Activated T-cell treated with anti-CD3 and anti-CD28 coated beads for 4 hours (primary cell): ENCODE measurements at regions not wholly inside any gene's neighbourhood (a gene's known extent, or its start where the extent isn't known, plus 50 kb on each side); places are given as distances from the start of the nearest gene placed in this dataset.
"Not testable (repeated sequence)": the region's sequence is repeated elsewhere in the genome, so short reads cannot be mapped to it uniquely, and the experiment has no call there.

Experiments
- DNase-seq: peaks from one replicate; pipeline ENCODE4 v3.0.0-alpha.2; 2020

DNA sequence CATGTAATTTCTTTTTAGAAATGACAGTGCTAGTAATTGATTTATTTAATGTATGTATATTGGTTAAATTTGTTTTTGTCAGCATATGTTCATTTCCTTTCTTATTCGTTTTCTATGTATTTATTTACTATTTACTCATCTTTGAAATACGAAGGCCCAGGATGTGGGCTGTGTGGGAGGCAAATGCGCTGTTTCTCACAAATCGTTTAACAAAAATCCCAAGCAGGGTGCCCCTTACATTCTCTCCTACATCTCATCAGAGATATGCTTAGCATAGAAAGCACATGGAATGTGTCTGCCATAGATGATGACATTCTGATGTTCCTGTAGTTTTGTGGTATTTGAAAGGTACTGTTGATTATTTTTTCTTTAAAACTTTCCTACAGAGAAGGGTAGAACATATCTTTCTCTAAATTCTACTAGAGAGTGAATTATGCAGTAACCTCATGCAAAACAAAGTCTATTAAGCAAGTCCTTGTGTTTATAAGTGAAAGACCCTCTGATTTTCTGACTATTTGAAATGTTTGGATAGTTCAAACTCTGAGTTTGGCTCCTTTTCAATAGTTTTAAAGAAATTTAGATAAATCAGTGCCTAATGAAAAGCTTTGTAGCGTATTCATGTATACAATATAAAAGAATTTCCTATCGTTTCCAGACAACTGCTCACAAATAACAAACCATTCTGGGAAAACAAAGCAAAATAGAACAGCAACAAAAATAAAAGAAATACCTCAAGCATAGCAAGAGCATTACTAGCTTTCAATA is 111.1 kb upstream of the VGLL3 start:
- no peak for DNase-seq

GRCh38 chr3:87097733-87098132 is 106.8 kb upstream of the VGLL3 start:
- not testable (repeated sequence) for DNase-seq

DNA sequence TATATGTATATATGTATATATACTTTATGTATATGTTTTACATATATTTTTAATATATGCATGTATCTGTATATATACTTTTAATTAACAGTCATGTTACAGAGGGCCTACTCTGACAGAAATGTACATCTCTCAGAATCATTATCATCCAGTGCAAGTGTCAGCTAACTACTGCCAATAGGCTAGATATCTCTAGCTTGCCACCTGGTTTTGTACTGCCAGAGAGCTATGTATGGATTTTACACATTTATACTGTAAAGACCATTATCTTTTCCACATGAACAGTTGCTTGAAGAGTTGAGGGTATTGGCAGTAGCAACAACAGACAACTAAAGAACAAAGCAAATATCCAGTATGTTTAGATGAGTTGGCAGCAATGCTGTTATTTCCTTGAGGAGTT is 99.7 kb upstream of the VGLL3 start:
- no peak for DNase-seq

- DNase-seq = no peak
Measured at GRCh38 chr3:87088993-87089841, 98.3 kb upstream of the VGLL3 start.

- no peak for DNase-seq
Measured at GRCh38 chr3:87088430-87088992, 97.6 kb upstream of the VGLL3 start.

- no peak for DNase-seq
Measured at GRCh38 chr3:87084868-87085267, 93.9 kb upstream of the VGLL3 start.

DNA sequence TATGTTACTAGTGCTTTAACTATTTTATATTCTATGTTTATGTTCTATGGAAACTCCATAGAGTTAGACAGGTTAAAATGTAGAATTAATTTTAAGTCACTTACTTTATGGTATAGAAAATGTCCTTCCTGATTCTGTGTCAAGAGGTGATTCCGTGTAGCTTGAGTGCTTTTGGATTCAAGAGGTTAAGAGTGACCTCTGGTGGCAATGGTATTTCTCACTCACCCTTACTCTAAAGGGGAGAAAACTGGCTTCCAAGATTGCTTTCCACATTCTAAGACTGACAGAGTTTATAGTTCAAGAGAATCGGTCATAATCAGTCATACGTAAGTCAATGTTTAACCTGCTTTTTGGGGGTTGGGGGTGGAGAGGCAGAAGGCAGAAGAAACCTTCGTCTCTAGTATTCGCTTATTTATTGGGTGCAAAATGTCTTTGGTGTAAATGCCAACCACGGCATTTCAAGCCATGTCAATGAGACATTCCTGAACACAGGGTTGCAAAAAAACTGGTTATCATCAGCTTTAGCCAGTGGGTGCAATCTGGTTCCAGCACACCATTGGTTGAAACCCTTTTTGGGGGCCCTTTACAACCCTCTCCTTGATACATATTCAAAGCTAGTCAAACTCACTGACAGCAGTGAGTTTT is 92.0 kb upstream of the VGLL3 start:
- DNase-seq = no peak

- DNase-seq = no peak
Measured at GRCh38 chr3:87077355-87077754, 86.4 kb upstream of the VGLL3 start.

DNA sequence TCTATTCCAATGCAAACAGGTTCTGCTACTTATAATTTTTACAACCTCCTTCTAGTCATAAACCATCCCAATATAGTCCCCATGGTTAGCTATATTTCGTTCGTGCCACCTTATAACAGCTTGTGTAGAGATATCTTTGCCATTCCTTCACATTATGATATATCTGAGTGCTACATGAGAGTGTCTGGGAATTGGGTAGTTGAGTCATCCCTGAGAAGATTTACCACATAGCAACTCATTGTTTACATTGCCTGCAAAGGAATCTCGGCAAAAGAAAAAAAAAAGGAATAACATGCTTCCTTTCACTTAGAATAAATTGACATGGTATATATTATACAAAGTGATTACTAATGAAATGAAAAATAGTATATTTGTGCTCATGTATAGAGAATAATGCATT is 86.0 kb upstream of the VGLL3 start:
- no peak for DNase-seq

DNA sequence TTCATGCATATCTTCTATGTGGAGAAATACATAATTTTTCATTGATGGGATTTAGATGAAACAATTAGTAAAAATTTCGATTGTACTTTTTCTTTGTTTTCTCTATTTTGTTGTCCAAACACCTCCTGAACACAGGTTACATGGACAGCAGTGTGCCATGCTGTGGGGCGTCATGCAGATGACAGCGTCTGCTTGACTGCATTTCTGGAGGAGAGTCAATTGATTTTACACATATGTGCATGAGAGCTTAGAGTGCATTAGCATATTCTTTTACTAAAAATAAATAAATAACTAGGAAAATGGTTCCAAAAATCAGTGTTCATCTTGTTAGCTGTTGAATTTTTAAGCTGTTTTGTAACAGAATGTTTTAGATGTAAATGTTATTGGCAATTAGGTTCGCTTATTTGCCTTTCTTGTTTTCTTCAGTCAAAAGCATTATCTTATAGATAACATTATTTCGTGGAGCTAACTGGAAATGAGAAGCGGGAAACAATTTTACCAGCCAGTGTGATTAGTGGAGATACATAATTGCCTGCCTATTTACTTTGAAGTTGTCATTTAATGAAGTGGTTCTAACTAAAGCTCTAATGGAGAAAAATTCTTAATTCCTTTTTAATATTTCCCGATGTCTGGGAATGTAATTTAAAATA is 82.7 kb upstream of the VGLL3 start:
- no peak for DNase-seq

- no peak for DNase-seq
Measured at GRCh38 chr3:87072446-87072845, 81.5 kb upstream of the VGLL3 start.

- DNase-seq = no peak
Measured at GRCh38 chr3:87069971-87070370, 79.0 kb upstream of the VGLL3 start.

- no peak for DNase-seq
Measured at GRCh38 chr3:87069021-87069420, 78.1 kb upstream of the VGLL3 start.

- no peak for DNase-seq
Measured at GRCh38 chr3:87062685-87063084, 71.7 kb upstream of the VGLL3 start.

DNA sequence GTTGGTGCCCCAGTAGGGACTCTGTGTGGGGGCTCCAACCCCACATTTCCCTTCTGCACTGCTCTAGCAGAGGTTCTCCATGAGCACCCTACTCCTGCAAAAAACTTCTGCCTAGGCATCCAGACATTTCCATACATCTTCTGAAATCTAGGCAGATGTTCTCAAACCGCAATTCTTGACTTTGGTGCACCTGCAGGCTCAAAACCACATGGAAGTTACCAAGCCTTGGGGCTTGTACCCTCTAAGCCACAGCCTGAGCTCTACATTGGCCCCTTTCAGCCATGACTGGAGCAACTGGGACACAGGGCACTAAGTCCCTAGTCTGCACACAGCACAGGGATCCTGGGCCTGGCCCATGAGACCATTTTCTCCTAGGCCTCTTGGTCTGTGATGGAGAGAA is 66.5 kb upstream of the VGLL3 start:
- DNase-seq = no peak

DNA sequence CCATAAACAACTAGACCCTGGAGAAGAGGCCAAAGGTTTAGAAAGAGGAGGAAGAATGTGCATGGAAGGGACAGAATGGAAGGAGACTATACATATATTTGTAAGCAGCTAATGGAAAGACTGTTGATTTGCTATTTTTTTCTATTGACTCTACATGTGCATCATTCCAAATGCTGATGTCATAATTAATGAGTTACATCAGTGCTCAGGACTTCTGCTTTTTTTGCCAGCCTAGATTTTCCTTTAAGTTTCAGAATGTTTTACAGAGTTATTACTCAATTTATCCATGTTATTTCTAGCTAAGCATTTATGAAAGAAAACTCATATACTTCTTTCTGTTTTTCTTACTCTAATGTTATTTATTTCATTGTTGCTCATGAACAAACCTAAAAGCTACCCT is 62.6 kb upstream of the VGLL3 start:
- DNase-seq = no peak

DNA sequence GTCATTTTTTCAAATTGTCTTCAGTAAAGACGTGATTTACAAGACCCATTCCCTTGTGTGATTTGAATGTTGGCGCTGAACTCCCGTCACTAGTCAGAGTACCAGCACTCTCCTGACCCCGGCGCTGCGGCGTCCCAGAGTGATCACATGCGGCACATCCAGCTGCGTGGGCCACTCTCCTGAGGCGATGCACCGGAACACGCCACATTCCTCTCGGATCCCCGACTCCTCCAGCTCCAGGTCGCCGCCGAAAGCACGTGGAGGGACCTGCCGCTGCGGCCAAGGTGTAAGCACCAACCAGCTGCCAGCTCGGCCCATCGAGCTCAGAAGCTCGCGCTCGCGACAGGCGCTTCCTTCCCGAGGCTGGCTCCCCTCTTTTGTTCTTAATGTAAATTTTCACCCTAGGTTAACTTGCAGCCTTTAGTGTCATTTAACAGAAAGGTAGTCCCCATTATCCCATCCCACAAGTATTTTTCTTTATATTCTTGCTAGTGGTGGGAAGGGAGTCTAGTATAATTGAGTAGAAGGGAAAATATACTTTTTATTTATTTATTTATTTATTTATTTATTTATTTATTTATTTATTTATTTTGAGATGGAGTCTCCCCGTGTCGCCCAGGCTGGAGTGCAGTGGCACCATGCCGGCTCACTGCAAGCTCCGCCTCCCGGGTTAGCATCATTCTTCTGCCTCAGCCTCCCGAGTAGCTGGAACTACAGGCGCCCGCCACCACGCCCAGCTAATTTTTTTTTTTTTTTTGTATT is 61.7 kb upstream of the VGLL3 start:
- DNase-seq = no peak

DNA sequence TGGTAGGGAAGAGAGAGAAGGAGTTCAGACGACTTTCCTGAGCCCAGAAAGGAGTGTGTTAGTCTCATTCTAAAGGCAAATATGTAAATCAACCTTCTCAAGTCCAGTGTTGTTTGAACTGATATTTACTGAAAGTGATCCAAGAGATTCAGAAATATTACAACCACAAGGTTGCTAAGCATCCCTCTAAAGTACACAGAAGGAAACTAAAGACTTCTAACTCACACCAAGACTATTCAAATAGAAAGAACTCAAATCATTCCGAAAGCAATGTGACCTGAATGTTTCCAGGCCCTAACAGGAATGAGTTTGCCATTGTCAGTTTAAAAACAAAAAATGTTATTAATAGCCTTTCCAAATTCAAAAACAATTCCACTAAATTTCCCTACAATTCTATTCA is 56.9 kb upstream of the VGLL3 start:
- no peak for DNase-seq

GRCh38 chr3:87046241-87046640 is 55.3 kb upstream of the VGLL3 start:
- DNase-seq = no peak

DNA sequence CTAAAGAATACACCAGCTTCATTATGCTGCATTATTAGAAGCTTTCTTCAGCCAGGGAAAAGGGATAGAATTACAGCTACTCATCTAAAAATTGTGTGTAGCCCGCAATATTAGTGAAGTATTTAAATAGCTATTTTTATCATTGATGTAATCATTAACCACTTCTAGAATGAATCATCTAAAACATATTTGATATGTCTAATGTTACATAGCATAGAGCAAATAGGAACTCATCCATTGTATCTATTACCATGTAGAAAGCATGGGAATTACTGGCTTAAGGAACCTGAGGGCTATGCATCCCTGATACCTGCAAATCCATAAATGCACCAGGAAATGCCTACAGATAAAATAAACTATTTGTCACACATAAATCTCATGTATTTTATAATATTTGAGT is 54.5 kb upstream of the VGLL3 start:
- no peak for DNase-seq

DNA sequence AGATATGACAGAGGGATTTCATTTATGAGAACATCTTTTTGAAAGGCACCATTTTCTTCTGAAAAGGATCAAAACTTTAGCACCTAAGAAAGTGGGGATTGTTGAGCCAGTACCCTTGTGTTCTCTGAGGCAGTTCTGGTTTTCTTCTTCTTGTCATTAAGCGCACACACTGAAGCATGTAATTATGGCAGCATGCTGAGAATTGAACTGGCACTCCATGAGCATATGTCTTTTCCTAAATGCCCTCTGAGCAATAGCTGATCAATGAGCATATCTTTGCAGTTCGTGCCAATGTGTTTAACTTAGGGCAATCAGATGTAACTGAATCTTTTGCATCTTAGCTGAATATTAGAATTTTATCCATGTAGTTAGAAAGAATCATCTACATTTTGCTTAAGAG is 53.9 kb upstream of the VGLL3 start:
- DNase-seq = no peak

DNA sequence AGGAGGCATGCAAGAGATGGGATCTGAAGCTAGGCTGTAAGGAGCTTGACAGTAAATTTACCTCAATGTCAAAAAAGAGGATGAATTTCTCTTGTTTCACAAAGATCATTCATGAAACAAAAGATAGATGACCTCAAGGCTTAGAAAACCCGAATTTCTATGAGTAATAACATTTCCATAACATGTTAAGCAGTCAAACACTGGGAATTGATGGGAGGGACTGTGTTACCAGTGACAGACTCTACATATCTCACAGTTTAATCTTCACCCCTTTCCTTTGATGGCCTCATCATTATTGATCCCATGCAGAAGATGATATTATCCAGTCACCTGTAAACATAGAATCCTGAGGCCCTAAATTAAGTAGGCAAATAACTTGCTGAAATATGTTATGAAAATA is 53.5 kb upstream of the VGLL3 start:
- no peak for DNase-seq
